ENCODE measurements at regions not wholly inside any gene's neighbourhood (a gene's known extent, or its start where the extent isn't known, plus 50 kb on each side); places are given as distances from the start of the nearest gene placed in this dataset.
A peak's percentile ranks its signal among the peaks of the same experiment; 100 is the strongest.
"Not testable (repeated sequence)": the region's sequence is repeated elsewhere in the genome, so short reads cannot be mapped to it uniquely, and the experiment has no call there.

GRCh38 chr15:25134546-25134945 is 179.8 kb downstream of the SNRPN start:
- DNase-seq (ENCODE audit: low spot score), result no peak
- intact Hi-C loops (cut with DNase I), result no loop called here

GRCh38 chr15:25136119-25136518 is 181.3 kb downstream of the SNRPN start:
- intact Hi-C loops (cut with DNase I), result no loop called here

GRCh38 chr15:25137013-25137412 is 182.2 kb downstream of the SNRPN start:
- no peak for DNase-seq (ENCODE audit: low spot score)
- intact Hi-C loops (cut with DNase I), result no loop called here

More at GRCh38 chr15:25136119-25136518, 181.3 kb downstream of the SNRPN start:
- no peak for DNase-seq (ENCODE audit: low spot score)

GRCh38 chr15:25169318-25169717 is 214.5 kb downstream of the SNRPN start:
- intact Hi-C loops (cut with DNase I), result no loop called here
- DNase-seq (ENCODE audit: low spot score), result no peak

GRCh38 chr15:25170113-25170731 is 215.4 kb downstream of the SNRPN start:
- intact Hi-C loops (cut with DNase I), result no loop called here
- DNase-seq (ENCODE audit: low spot score), result no peak

GRCh38 chr15:25170781-25171110 is 216.0 kb downstream of the SNRPN start:
- DNase-seq (ENCODE audit: low spot score), result no peak
- intact Hi-C loops (cut with DNase I), result no loop called here

- no peak for DNase-seq (ENCODE audit: low spot score)
- intact Hi-C loops (cut with DNase I), result no loop called here
These were observed 216.5 kb downstream of the SNRPN start for GRCh38 chr15:25171111-25171811.

- peak; percentile 67 for DNase-seq (ENCODE audit: low spot score)
- intact Hi-C loops (cut with DNase I), result no loop called here
These were observed 217.3 kb downstream of the SNRPN start for GRCh38 chr15:25171856-25172687.

- intact Hi-C loops (cut with DNase I), result no loop called here
- DNase-seq (ENCODE audit: low spot score), result peak; percentile 44
These were observed 217.9 kb downstream of the SNRPN start for GRCh38 chr15:25172691-25173090.

- peak; percentile 31 for DNase-seq (ENCODE audit: low spot score)
- intact Hi-C loops (cut with DNase I), result no loop called here
These were observed 218.6 kb downstream of the SNRPN start for GRCh38 chr15:25173241-25174028.

- intact Hi-C loops (cut with DNase I), result not testable (repeated sequence)
- peak; percentile 14 for DNase-seq (ENCODE audit: low spot score)
These were observed 219.4 kb downstream of the SNRPN start for GRCh38 chr15:25174149-25174548.

- DNase-seq (ENCODE audit: low spot score), result peak; percentile 62
- intact Hi-C loops (cut with DNase I), result no loop called here
These were observed 220.4 kb downstream of the SNRPN start for GRCh38 chr15:25175033-25175788.

GRCh38 chr15:25175789-25176615 is 221.2 kb downstream of the SNRPN start:
- DNase-seq (ENCODE audit: low spot score), result peak; percentile 65
- intact Hi-C loops (cut with DNase I), result no loop called here

- intact Hi-C loops (cut with DNase I), result no loop called here
- DNase-seq (ENCODE audit: low spot score), result peak; percentile 38
These were observed 221.8 kb downstream of the SNRPN start for GRCh38 chr15:25176616-25176923.

- peak; percentile 72 for DNase-seq (ENCODE audit: low spot score)
- intact Hi-C loops (cut with DNase I), result no loop called here
These were observed 222.5 kb downstream of the SNRPN start for GRCh38 chr15:25176991-25177954.

- intact Hi-C loops (cut with DNase I), result no loop called here
These were observed 223.4 kb downstream of the SNRPN start for GRCh38 chr15:25177955-25178801.

More at GRCh38 chr15:25177955-25178801, 223.4 kb downstream of the SNRPN start:
- DNase-seq (ENCODE audit: low spot score), result peak; percentile 53
